ENCODE measurements at regions not wholly inside any gene's neighbourhood (a gene's known extent, or its start where the extent isn't known, plus 50 kb on each side); places are given as distances from the start of the nearest gene placed in this dataset.
"Not testable (repeated sequence)": the region's sequence is repeated elsewhere in the genome, so short reads cannot be mapped to it uniquely, and the experiment has no call there.

- no peak for DNase-seq
Measured at GRCh38 chr3:174547801-174548435, 311.2 kb upstream of the NAALADL2 start.

DNA sequence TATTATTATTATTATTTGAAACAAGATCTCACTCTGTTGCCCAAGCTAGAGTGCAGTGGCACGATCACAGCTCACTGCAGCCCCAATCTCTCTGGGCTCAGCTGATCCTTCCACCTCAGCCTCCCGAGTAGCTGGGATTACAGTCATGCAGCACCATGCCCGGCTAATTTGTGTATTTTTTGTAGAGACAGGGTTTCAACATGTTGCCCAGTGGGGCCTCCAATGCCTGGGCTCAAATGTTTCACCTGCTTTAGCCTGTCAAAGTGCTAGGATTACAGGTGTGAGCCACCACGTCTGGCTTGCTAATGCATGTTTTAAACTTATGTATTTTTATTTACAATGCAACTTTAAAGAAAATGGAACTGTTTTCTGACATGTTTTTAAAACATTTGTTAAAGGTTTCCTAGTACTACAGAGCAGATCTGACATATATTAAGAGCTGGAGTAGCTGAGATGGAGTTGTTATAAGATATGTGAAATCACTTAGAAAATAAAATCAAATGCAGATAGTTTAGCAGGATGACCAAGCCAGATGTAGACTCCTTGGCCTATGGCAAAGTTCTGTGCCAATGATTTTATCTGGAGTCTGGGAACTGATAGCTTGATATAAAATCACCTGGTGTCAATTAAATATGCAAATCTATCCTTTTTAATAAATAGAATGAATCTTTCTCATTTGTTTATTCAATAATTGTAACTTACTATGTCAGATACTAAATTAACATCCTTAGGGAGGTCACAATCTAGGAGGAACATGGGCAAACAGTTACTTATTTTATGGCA lies 310.1 kb upstream of the NAALADL2 start:
- DNase-seq: no peak

GRCh38 chr3:174581558-174581957 lies 277.6 kb upstream of the NAALADL2 start:
- DNase-seq: no peak

GRCh38 chr3:174583396-174583795 lies 275.7 kb upstream of the NAALADL2 start:
- no peak for DNase-seq

DNA sequence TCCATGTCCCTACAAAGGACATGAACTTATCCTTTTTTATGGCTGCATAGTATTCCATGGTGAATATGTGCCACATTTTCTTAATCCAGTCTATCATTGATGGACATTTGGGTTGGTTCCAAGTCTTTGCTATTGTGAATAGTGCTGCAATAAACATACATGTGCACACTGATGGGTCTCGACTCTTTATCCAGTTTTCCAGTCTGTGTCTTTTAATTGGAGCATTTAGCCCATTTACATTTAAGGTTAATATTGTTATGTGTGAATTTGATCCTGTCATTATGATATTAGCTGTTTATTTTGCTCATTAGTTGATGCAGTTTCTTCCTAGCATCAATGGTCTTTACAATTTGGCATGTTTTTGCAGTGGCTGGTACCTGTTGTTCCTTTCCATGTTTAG lies 272.0 kb upstream of the NAALADL2 start:
- not testable (repeated sequence) for DNase-seq

- DNase-seq: no peak
Measured at GRCh38 chr3:174596447-174596982, 262.6 kb upstream of the NAALADL2 start.

- DNase-seq: no peak
Measured at GRCh38 chr3:174598885-174599439, 260.2 kb upstream of the NAALADL2 start.

- no peak for DNase-seq
Measured at GRCh38 chr3:174613173-174613572, 246.0 kb upstream of the NAALADL2 start.

DNA sequence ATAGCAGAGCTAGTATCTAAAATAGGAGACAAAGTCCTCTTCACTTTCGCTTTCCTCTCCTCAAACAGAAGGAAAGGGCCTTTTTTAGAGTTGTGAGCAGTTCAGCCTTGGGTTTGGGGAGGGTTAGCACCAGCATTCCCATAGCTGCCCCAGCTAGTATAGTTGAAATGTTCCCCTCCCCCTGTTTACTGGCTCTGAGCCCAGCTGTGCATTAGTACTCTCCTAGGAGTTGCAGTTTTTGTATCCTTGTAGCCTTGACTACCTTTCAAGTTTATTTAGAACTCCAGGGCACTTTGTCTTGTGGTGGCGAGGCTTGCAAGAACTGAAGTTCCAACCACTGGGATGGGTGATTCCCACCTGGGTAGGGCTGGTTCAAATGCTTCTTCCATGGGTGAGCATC lies 245.1 kb upstream of the NAALADL2 start:
- no peak for DNase-seq

DNA sequence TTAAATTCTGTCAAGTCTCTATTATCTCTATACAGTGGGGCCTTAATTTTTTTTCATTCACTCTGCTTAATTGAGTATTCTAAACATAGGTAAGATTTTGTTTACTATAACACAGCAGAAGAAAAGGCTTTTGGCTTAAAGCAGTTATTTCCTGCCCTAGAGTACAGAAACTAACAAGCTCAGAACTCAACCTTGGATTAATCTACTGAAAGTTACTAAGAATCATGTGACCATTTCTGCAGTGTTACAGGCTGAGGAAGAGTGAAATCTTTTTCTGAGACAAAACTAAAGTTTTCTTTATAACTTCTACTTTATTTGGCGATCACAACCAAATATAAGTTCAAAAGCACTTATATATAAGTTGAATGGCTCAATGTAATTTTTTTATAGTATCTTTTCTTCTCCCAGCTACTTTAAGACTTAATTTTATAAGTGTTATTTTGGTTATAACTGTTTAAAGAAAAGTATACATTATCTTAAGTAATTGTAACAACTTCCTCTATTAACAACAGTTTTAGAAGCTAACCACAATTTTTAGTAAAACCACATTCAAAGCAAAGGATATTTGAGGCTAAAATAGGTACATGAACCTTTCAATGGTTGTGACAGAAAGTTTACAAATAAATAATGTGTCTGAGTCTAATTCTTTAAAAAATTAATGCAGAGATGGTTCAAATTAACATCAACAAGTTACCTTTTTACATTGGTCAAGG lies 240.6 kb upstream of the NAALADL2 start:
- DNase-seq: no peak

GRCh38 chr3:174619239-174619638 lies 239.9 kb upstream of the NAALADL2 start:
- DNase-seq: no peak

DNA sequence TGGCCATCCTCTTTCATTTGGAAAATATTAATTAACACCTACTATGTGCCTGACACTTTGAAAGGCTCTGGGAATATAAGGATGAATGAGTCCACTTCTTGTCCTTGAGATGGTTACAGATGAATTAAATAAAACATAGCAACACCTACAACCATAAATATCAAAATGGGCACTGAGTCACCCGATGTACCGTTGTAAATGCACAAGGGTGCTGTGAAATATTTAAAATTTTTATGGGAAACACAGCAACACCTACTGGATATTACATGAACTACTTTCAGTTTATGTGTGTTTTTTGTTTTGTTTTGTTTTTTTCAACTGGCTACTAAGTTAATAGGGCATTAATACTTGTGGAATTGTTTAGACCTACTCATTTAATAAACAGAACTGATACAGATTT lies 239.0 kb upstream of the NAALADL2 start:
- no peak for DNase-seq

- no peak for DNase-seq
Measured at GRCh38 chr3:174620855-174621472, 238.2 kb upstream of the NAALADL2 start.

- no peak for DNase-seq
Measured at GRCh38 chr3:174633342-174633741, 225.8 kb upstream of the NAALADL2 start.

- DNase-seq: no peak
Measured at GRCh38 chr3:174636451-174636850, 222.7 kb upstream of the NAALADL2 start.

- no peak for DNase-seq
Measured at GRCh38 chr3:174639406-174639805, 219.7 kb upstream of the NAALADL2 start.

DNA sequence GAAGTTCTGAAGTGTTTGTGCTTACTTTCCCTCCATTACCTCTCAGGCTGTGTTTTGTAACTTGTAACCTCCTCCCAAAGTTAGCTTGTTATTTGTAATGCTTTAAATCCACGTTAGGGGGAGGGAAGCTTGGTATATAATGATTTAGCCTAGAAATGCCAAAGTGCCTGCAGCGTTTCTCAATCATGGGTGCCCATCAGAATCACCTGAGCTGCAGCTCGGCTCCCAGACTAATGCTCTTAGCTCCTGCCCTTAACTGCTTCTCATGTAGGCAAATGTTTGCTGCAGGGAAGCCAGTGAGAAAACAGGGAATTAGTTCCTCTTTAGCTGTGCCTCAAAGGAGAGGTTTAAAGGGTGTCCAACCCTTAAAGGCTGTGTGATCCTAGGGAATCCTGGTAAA lies 219.2 kb upstream of the NAALADL2 start:
- DNase-seq: no peak

- no peak for DNase-seq
Measured at GRCh38 chr3:174640932-174641331, 218.2 kb upstream of the NAALADL2 start.

GRCh38 chr3:174644287-174644686 lies 214.8 kb upstream of the NAALADL2 start:
- no peak for DNase-seq

- DNase-seq: no peak
Measured at GRCh38 chr3:174651951-174652350, 207.2 kb upstream of the NAALADL2 start.

- DNase-seq: no peak
Measured at GRCh38 chr3:174659511-174659910, 199.6 kb upstream of the NAALADL2 start.

GRCh38 chr3:174662653-174663052 lies 196.5 kb upstream of the NAALADL2 start:
- DNase-seq: no peak

GRCh38 chr3:174667386-174667785 lies 191.7 kb upstream of the NAALADL2 start:
- DNase-seq: no peak

Measured in right forelimb (tissue), 1 donor.